ENCODE measurements at regions not wholly inside any gene's neighbourhood (a gene's known extent, or its start where the extent isn't known, plus 50 kb on each side); places are given as distances from the start of the nearest gene placed in this dataset.

DNA sequence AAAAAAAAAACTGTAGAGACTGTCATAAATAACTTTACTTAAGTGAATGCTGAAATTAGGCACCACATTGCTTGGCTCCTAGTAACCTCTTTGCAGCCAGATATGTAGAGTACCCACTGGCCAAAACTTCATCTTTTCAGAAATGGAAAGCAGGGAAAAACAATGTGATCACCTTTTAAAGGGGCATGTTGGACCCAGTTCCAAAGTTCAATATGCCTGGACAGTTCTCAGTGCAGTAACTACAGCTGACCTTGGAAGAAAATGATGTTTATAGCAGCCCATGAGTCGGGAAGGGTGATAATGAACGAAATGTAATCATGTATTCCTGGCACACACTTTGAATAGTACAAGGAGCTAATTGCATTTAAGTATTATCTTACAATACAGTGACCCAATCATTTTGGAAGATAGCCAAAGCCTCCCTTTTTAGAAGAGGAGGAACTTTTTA lies 93.6 kb upstream of the TAB2 start:
- no peaks in the 10 kb centered on the region for H3K4me1 ChIP-seq (replicated peaks)
- H3K4me3 ChIP-seq, result no peak overlapping the region
- TF ChIP-seq, protein P1, sequence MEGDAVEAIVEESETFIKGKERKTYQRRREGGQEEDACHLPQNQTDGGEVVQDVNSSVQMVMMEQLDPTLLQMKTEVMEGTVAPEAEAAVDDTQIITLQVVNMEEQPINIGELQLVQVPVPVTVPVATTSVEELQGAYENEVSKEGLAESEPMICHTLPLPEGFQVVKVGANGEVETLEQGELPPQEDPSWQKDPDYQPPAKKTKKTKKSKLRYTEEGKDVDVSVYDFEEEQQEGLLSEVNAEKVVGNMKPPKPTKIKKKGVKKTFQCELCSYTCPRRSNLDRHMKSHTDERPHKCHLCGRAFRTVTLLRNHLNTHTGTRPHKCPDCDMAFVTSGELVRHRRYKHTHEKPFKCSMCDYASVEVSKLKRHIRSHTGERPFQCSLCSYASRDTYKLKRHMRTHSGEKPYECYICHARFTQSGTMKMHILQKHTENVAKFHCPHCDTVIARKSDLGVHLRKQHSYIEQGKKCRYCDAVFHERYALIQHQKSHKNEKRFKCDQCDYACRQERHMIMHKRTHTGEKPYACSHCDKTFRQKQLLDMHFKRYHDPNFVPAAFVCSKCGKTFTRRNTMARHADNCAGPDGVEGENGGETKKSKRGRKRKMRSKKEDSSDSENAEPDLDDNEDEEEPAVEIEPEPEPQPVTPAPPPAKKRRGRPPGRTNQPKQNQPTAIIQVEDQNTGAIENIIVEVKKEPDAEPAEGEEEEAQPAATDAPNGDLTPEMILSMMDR (IDR thresholded peaks at IDR 0.05), result no peak
- TF ChIP-seq POLR2A (IDR thresholded peaks at IDR 0.05) (no peak), POLR2AphosphoS5 (IDR thresholded peaks at IDR 0.05) (no peak)
- no peaks in the 10 kb centered on the region for H3K36me3 ChIP-seq
- H3K27me3 ChIP-seq (replicated peaks; ENCODE audit: insufficient read depth), result no peaks in the 10 kb centered on the region
- no peak overlapping the region for H3K27ac ChIP-seq
- no peak for DNase-seq (ENCODE audit: low spot score)
- 28% methylated on average over 2 of the region's 2 CpGs for WGBS
- intact Hi-C loops (cut with DNase I), result no loop called here
- no peaks in the 10 kb centered on the region for H3K9me3 ChIP-seq

DNA sequence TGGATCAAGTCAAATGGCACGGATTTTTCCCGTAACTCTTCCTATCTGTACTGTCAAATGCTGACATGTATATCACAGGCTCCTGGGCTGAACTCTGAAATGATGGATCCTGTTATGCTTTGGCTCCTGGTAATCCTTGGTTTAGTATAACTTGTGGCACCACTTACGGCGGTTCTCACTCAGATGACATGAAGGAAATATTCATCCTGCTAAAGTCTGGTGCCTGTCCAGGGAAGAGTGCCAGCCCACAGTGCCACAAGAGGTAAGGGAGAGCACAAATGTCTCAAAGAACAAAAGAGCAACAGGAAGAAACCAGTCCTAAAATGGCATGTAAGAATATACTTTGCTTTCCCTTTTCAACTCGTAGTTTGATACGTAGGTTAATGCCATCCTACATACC lies 93.1 kb upstream of the TAB2 start:
- no peak overlapping the region for H3K4me3 ChIP-seq
- peak; percentile 31 for TF ChIP-seq POLR2AphosphoS5 (IDR thresholded peaks at IDR 0.05)
- TF ChIP-seq, protein P1 (IDR thresholded peaks at IDR 0.05), result no peak
- H3K4me1 ChIP-seq (replicated peaks), result no peaks in the 10 kb centered on the region
- 55% methylated on average over 6 of the region's 6 CpGs for WGBS
- no peaks in the 10 kb centered on the region for H3K36me3 ChIP-seq
- peak overlapping the region in 1 of 2 donors; percentile 38 for H3K27ac ChIP-seq
- H3K9me3 ChIP-seq, result no peaks in the 10 kb centered on the region
- H3K27me3 ChIP-seq (replicated peaks; ENCODE audit: insufficient read depth), result no peaks in the 10 kb centered on the region
- intact Hi-C loops (cut with DNase I), result no loop called here
- peak; percentile 71 for DNase-seq (ENCODE audit: low spot score)

DNA sequence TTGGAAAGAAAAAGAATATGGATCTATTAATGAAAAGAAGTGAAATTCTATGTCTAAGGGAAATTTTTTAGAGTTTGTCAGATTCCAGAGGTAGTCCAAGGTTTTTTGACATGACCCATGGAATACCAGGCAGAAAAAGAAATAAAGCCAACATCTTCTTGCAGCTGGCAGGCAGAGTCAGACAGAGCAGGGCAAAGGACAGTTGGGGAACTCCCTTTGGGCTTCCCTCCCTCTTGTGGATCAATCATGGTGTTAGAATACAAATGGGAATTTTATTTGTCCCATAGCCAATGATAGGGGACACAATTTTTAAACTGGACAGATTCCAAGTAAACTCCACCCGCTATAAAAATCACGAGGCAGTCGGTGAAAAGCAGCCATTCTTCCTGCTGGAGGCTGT lies 92.1 kb upstream of the TAB2 start:
- 31% methylated on average over 3 of the region's 3 CpGs for WGBS
- no peak overlapping the region for H3K4me3 ChIP-seq
- no peak overlapping the region for H3K27ac ChIP-seq
- H3K4me1 ChIP-seq (replicated peaks), result no peaks in the 10 kb centered on the region
- H3K27me3 ChIP-seq (replicated peaks; ENCODE audit: insufficient read depth), result no peaks in the 10 kb centered on the region
- no peaks in the 10 kb centered on the region for H3K9me3 ChIP-seq
- no peaks in the 10 kb centered on the region for H3K36me3 ChIP-seq
- intact Hi-C loops (cut with DNase I), result no loop called here
- no peak for DNase-seq (ENCODE audit: low spot score)
- TF ChIP-seq, protein P1 (IDR thresholded peaks at IDR 0.05), result no peak
- TF ChIP-seq POLR2A (IDR thresholded peaks at IDR 0.05) (no peak), POLR2AphosphoS5 (IDR thresholded peaks at IDR 0.05) (no peak)

DNA sequence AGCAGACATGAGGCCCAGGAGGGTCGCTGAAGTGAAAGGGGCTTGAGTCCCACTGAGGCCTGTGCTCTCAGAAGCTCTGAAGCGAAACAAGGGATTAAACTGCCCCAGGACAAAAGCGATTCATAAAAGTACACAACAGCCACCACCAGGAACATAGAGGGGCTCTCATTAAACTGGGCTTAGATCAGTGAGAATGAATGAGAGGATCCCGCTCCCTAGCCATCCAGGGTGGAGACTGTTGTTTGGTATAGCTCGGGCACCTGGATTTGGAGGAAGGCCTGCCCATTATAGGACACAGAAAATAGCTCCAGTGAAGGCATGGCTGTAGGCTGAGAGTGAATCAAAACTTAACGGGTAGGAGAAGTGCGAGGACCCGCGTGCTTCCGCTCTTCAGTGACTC lies 91.6 kb upstream of the TAB2 start:
- intact Hi-C loops (cut with DNase I), result no loop called here
- Histone ChIP-seq H3K27ac (no peak overlapping the region), H3K4me3 (no peak overlapping the region), H3K36me3 (no peaks in the 10 kb centered on the region), H3K9me3 (no peaks in the 10 kb centered on the region), H3K4me1 (replicated peaks) (no peaks in the 10 kb centered on the region), H3K27me3 (replicated peaks; ENCODE audit: insufficient read depth) (no peaks in the 10 kb centered on the region)
- DNase-seq (ENCODE audit: low spot score), result no peak
- TF ChIP-seq POLR2A (IDR thresholded peaks at IDR 0.05) (no peak), POLR2AphosphoS5 (IDR thresholded peaks at IDR 0.05) (no peak)
- TF ChIP-seq, protein P1 (IDR thresholded peaks at IDR 0.05), result no peak
- 88% methylated on average over 10 of the region's 10 CpGs for whole genome bisulfite sequencing

DNA sequence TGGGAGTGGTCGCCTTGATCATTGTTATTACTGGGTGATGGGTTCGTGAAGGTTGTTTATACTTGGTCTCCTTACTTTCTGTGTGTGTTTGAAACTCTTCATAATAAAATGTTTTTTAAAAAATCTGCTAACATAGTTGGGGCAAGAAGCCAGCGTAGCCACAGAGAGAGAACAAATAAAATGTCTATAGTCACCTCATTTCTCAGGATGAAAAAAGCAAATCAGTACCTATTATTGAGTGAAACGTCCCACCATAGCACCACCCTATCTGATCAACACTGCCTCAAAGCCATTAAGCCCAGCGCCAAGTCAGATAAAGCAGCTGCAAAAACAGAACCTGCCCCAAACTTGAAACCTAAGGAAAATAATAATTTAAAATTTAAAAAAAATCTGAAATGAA lies 89.7 kb upstream of the TAB2 start:
- no peak overlapping the region for H3K27ac ChIP-seq
- DNase-seq (ENCODE audit: low spot score), result no peak
- 61% methylated on average over 5 of the region's 5 CpGs for WGBS

More for the DNA sequence above, 89.7 kb upstream of the TAB2 start:
- H3K36me3 ChIP-seq, result no peaks in the 10 kb centered on the region
- intact Hi-C loops (cut with DNase I), result no loop called here
- no peaks in the 10 kb centered on the region for H3K9me3 ChIP-seq
- H3K4me1 ChIP-seq (replicated peaks), result peaks cover 2% of the 10 kb centered on the region
- no peaks in the 10 kb centered on the region for H3K27me3 ChIP-seq (replicated peaks; ENCODE audit: insufficient read depth)
- TF ChIP-seq POLR2A (IDR thresholded peaks at IDR 0.05) (no peak), POLR2AphosphoS5 (IDR thresholded peaks at IDR 0.05) (no peak)
- no peak overlapping the region for H3K4me3 ChIP-seq
